HCT116 (cell line): ENCODE measurements at regions not wholly inside any gene's neighbourhood (a gene's known extent, or its start where the extent isn't known, plus 50 kb on each side); places are given as distances from the start of the nearest gene placed in this dataset.

ENCODE experiments used
- ATAC-seq: fragments of 200-7000 bp; cut with Tn5 transposase; 2 replicates; pipeline ENCODE4 v1.9.1; 2020; ENCODE audit warnings: mild to moderate bottlenecking, moderate library complexity
- BruUV-seq: library from RNA; stranded (reverse); fragments of 400-500 nt; replicated peaks from 2 replicates; lab custom pipeline; 2021; lab: Mats Ljungman, UMichigan
- CTCF ChIA-PET: fragments of 300-600 bp; sonication (Branson Sonifier 250); formaldehyde crosslinking; loops from one replicate; lab custom pipeline; 2021; ENCODE audit warnings: antibody characterized with exemption; lab: Charles Lee
- POLR2A ChIA-PET: fragments of 300-600, 350-600 bp; sonication (Branson Sonifier 250); formaldehyde crosslinking; loops from one replicate; lab custom pipeline; 2021; ENCODE audit warnings: antibody characterized with exemption; lab: Charles Lee
- RAD21 ChIA-PET, 2 experiments: fragments of 300-600 bp; sonication (Branson Sonifier 250); formaldehyde crosslinking; loops; one replicate each; lab custom pipeline; 2023; ENCODE audit warnings: low total read pairs in 2 of 2; ENCODE audit not compliant: uncharacterized antibody in 2 of 2, unreplicated experiment in 2 of 2, low non-redundant PET in 1 of 2; lab: Charles Lee
- DNase-seq: peaks from one replicate; pipeline ENCODE4 v3.0.0-alpha.2; 2010; ENCODE audit warnings: low read depth, low spot score
- H2AFZ ChIP-seq: fragments of 200-600 bp; shearing (Covaris generic), sonication (generic); 2 replicates; pipeline ENCODE4 v1.6.1; 2017; ENCODE audit warnings: low read depth, mixed run types, mixed read lengths, antibody characterized with exemption, low read length; ENCODE audit not compliant: poor library complexity, severe bottlenecking
- H3K27ac ChIP-seq: 2 replicates; pipeline ENCODE4 v1.5.1; 2012; ENCODE audit warnings: low read depth, low read length
- H3K27me3 ChIP-seq: fragments of 200-600 bp; sonication (generic); 2 replicates; pipeline ENCODE4 v1.6.1; 2016; ENCODE audit warnings: mixed run types, low read length, mixed read lengths; ENCODE audit not compliant: insufficient read depth
- H3K36me3 ChIP-seq, 2 experiments: fragments of 200-500 bp in 1 of 2; fragments of 200-600 bp in 1 of 2; sonication (Bioruptor generic) in 1 of 2; sonication (generic) in 1 of 2; 2 replicates each; pipeline versions ENCODE4 v1.5.1 to v1.6.1; 2014 to 2016; ENCODE audit warnings: low read length in 2 of 2, inconsistent platforms in 1 of 2, mixed read lengths in 1 of 2, mixed run types in 1 of 2; ENCODE audit not compliant: insufficient read depth in 2 of 2, control insufficient read depth in 1 of 2
- H3K4me1 ChIP-seq, 2 experiments: fragments of 200-600 bp in 1 of 2; sonication (generic) in 1 of 2; 2 replicates each; pipeline versions ENCODE4 v1.5.1 to v1.6.1; 2012 to 2017; ENCODE audit warnings: low read length in 2 of 2, inconsistent platforms in 1 of 2, mild to moderate bottlenecking in 1 of 2, mixed read lengths in 1 of 2, mixed run types in 1 of 2, moderate library complexity in 1 of 2; ENCODE audit not compliant: insufficient read depth in 2 of 2, control insufficient read depth in 1 of 2
- H3K4me2 ChIP-seq: fragments of 200-600 bp; sonication (generic); 2 replicates; pipeline ENCODE4 v1.6.1; 2017; ENCODE audit warnings: mixed run types, low read length, mixed read lengths
- H3K4me3 ChIP-seq, 2 experiments: fragments of 200-600 bp in 1 of 2; sonication (generic) in 1 of 2; replicated peaks in 1 of 2; 2 replicates each; pipeline ENCODE4 v1.5.1; 2011 to 2016; ENCODE audit warnings: low read length in 2 of 2, control low read depth in 1 of 2, low read depth in 1 of 2, mild to moderate bottlenecking in 1 of 2, mixed read lengths in 1 of 2, mixed run types in 1 of 2
- H3K79me2 ChIP-seq: fragments of 200-600 bp; sonication (generic); 2 replicates; pipeline ENCODE4 v1.6.1; 2017; ENCODE audit warnings: mild to moderate bottlenecking, mixed run types, low read length, moderate library complexity, mixed read lengths; ENCODE audit not compliant: insufficient read depth
- H3K9ac ChIP-seq: fragments of 200-600 bp; sonication (generic); 2 replicates; pipeline ENCODE4 v1.6.1; 2016; ENCODE audit warnings: low read length, mixed read lengths
- H3K9me2 ChIP-seq: fragments of 200-600 bp; sonication (generic), shearing (Covaris generic); 2 replicates; pipeline ENCODE4 v1.6.1; 2017; ENCODE audit warnings: mixed run types, mild to moderate bottlenecking, moderate library complexity; ENCODE audit not compliant: insufficient read depth
- H3K9me3 ChIP-seq, 2 experiments: fragments of 200-500 bp in 1 of 2; fragments of 200-600 bp in 1 of 2; sonication (Bioruptor generic) in 1 of 2; sonication (generic) in 1 of 2; 2 replicates each; pipeline ENCODE4 v1.6.1; 2014 to 2017; ENCODE audit warnings: low read length in 2 of 2, mixed read lengths in 2 of 2, inconsistent platforms in 1 of 2, low read depth in 1 of 2, mild to moderate bottlenecking in 1 of 2, mixed run types in 1 of 2, moderate library complexity in 1 of 2; ENCODE audit not compliant: control insufficient read depth in 1 of 2, insufficient read depth in 1 of 2
- H4K20me1 ChIP-seq: fragments of 200-600 bp; sonication (generic), shearing (Covaris generic); 2 replicates; pipeline ENCODE4 v1.6.1; 2017; ENCODE audit warnings: mixed run types, mild to moderate bottlenecking, moderate library complexity; ENCODE audit not compliant: insufficient read depth
- CEBPB ChIP-seq: IDR thresholded peaks from 2 replicates; pipeline ENCODE4 v1.6.1; 2012; ENCODE audit warnings: low read depth
- ELF1 ChIP-seq: IDR thresholded peaks from 2 replicates; pipeline ENCODE4 v1.6.1; 2012; ENCODE audit warnings: low read depth, borderline replicate concordance
- EZH2 ChIP-seq: fragments of 200-600 bp; sonication (generic); IDR thresholded peaks from 2 replicates; pipeline ENCODE4 v1.6.1; 2017; ENCODE audit warnings: antibody characterized with exemption, mixed run types
- EZH2phosphoT487 ChIP-seq: fragments of 200-600 bp; IDR thresholded peaks from 2 replicates; pipeline ENCODE4 v1.6.1; 2018; ENCODE audit warnings: antibody characterized with exemption, borderline replicate concordance
- POLR2A ChIP-seq: IDR thresholded peaks from 2 replicates; pipeline ENCODE4 v1.7.0; 2011; ENCODE audit warnings: borderline replicate concordance; ENCODE audit not compliant: insufficient read depth, insufficient read length; ENCODE audit errors: extremely low read depth
- POLR2AphosphoS5 ChIP-seq: IDR thresholded peaks from 2 replicates; pipeline ENCODE4 v1.6.1; 2011; ENCODE audit warnings: mild to moderate bottlenecking, low read depth, low read length, moderate library complexity
- RAD21 ChIP-seq: IDR thresholded peaks from 2 replicates; pipeline ENCODE4 v1.6.1; 2012; ENCODE audit warnings: low read depth, mild to moderate bottlenecking
- SIN3A ChIP-seq: IDR thresholded peaks from 2 replicates; pipeline ENCODE4 v1.6.1; 2012; ENCODE audit warnings: low read depth
- SP1 ChIP-seq: IDR thresholded peaks from 2 replicates; pipeline ENCODE4 v1.6.1; 2012; ENCODE audit warnings: low read depth
- SRF ChIP-seq: IDR thresholded peaks from 2 replicates; pipeline ENCODE4 v1.6.1; 2012; ENCODE audit warnings: low read depth
- TCF7L2 ChIP-seq: IDR thresholded peaks from 2 replicates; pipeline ENCODE4 v1.7.0; 2011; ENCODE audit warnings: borderline replicate concordance, inconsistent platforms; ENCODE audit not compliant: insufficient read depth, insufficient read length; ENCODE audit errors: extremely low read depth
- YY1 ChIP-seq: IDR thresholded peaks from 2 replicates; pipeline ENCODE4 v1.6.1; 2011; ENCODE audit warnings: low read length, low read depth, moderate library complexity, mild to moderate bottlenecking; ENCODE audit not compliant: insufficient replicate concordance; ENCODE audit errors: extremely low read depth
- ZBTB33 ChIP-seq: IDR thresholded peaks from 2 replicates; pipeline ENCODE4 v1.6.1; 2011; ENCODE audit warnings: mild to moderate bottlenecking, low read length, moderate library complexity; ENCODE audit not compliant: insufficient replicate concordance; ENCODE audit errors: extremely low read depth
- ZNF274 ChIP-seq: fragments of 200-500 bp; sonication (Bioruptor generic); IDR thresholded peaks from 2 replicates; pipeline ENCODE4 v1.6.1; 2014; ENCODE audit warnings: mild to moderate bottlenecking, low read depth, low read length, inconsistent platforms
- intact Hi-C: fragments of 100-400 bp; cut with micrococcal nuclease; formaldehyde crosslinking; loops from 2 replicates; pipeline ENCODE4 v1.10.0; 2022
- TF ChIP-seq, protein P1 (sequence below): IDR thresholded peaks from 2 replicates; pipeline ENCODE4 v1.6.1; 2012
- TF ChIP-seq, protein P2 (sequence below): IDR thresholded peaks from 2 replicates; pipeline ENCODE4 v1.6.1; 2012
- TF ChIP-seq, protein P3 (sequence below): IDR thresholded peaks from 2 replicates; pipeline ENCODE4 v1.6.1; 2012; ENCODE audit warnings: low read depth

- intact Hi-C loops: no loop called here
- Histone ChIP-seq H3K27me3 (no peaks in the 10 kb centered on the region; the same call in none of the 2 replicates), H3K27ac (no peak overlapping the region), H3K36me3 (no peaks in the 10 kb centered on the region), H2AFZ (no peak overlapping the region), H3K79me2 (no peaks in the 10 kb centered on the region), H4K20me1 (no peaks in the 10 kb centered on the region), H3K4me2 (no peak overlapping the region), H3K4me1 (no peaks in the 10 kb centered on the region), H3K9ac (no peak overlapping the region), H3K9me2 (no peaks in the 10 kb centered on the region), H3K9me3 (no peaks in the 10 kb centered on the region), H3K4me3 (no peak overlapping the region)
- ChIA-PET POLR2A (no interaction called here), CTCF (no interaction called here), RAD21 (no interaction called here)
- ATAC-seq (no peak), DNase-seq (no peak)
- no TSS peak for BruUV-seq
- no peak for TF ChIP-seq YY1
- TF ChIP-seq SIN3A: no peak
- no peak for TF ChIP-seq SP1
- no peak for TF ChIP-seq POLR2A
- no peak for TF ChIP-seq ZBTB33
- no peak for TF ChIP-seq TCF7L2
- no peak for TF ChIP-seq SRF
- no peak for TF ChIP-seq EZH2phosphoT487
- TF ChIP-seq, protein P1, sequence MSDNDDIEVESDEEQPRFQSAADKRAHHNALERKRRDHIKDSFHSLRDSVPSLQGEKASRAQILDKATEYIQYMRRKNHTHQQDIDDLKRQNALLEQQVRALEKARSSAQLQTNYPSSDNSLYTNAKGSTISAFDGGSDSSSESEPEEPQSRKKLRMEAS: no peak
- TF ChIP-seq RAD21: no peak
- TF ChIP-seq, protein P2, sequence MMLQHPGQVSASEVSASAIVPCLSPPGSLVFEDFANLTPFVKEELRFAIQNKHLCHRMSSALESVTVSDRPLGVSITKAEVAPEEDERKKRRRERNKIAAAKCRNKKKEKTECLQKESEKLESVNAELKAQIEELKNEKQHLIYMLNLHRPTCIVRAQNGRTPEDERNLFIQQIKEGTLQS: no peak
- no peak for TF ChIP-seq EZH2
- TF ChIP-seq ELF1: no peak
- TF ChIP-seq POLR2AphosphoS5: no peak
- TF ChIP-seq CEBPB: no peak
- TF ChIP-seq, protein P3, sequence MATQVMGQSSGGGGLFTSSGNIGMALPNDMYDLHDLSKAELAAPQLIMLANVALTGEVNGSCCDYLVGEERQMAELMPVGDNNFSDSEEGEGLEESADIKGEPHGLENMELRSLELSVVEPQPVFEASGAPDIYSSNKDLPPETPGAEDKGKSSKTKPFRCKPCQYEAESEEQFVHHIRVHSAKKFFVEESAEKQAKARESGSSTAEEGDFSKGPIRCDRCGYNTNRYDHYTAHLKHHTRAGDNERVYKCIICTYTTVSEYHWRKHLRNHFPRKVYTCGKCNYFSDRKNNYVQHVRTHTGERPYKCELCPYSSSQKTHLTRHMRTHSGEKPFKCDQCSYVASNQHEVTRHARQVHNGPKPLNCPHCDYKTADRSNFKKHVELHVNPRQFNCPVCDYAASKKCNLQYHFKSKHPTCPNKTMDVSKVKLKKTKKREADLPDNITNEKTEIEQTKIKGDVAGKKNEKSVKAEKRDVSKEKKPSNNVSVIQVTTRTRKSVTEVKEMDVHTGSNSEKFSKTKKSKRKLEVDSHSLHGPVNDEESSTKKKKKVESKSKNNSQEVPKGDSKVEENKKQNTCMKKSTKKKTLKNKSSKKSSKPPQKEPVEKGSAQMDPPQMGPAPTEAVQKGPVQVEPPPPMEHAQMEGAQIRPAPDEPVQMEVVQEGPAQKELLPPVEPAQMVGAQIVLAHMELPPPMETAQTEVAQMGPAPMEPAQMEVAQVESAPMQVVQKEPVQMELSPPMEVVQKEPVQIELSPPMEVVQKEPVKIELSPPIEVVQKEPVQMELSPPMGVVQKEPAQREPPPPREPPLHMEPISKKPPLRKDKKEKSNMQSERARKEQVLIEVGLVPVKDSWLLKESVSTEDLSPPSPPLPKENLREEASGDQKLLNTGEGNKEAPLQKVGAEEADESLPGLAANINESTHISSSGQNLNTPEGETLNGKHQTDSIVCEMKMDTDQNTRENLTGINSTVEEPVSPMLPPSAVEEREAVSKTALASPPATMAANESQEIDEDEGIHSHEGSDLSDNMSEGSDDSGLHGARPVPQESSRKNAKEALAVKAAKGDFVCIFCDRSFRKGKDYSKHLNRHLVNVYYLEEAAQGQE: no peak
- TF ChIP-seq ZNF274: no peak
Measured at GRCh38 chr1:22201023-22201422, 58.1 kb upstream of the WNT4 start.
